UCSD-AML1 (cell line): ENCODE measurements at regions not wholly inside any gene's neighbourhood (a gene's known extent, or its start where the extent isn't known, plus 50 kb on each side); places are given as distances from the start of the nearest gene placed in this dataset.
"Not testable (repeated sequence)": the region's sequence is repeated elsewhere in the genome, so short reads cannot be mapped to it uniquely, and the experiment has no call there.

Experiments
- DNase-seq: peaks from one replicate; lab custom pipeline; 2025; ENCODE audit not compliant: unreplicated experiment; lab: John Stamatoyannopoulos, UW

DNA sequence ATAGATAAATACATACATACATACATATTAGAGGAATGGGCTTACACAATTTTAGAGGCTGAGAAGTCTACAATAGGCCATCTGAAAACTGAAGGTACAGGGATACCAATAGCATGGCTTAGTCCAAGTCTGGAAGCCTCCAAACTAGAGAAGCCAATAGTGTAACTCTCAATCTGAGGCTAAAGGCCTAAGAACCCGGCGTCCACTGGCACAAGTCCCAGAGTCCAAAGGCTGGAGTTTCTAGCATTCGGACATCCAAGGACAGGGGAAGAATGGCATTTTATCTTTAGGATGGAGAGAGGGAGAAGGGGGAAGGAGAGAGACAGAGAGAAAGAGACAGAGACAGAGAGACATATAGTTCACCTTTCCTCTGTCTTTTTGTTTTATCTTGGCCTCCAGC, 63.7 kb upstream of the SYT4 start:
- DNase-seq, result no peak

DNA sequence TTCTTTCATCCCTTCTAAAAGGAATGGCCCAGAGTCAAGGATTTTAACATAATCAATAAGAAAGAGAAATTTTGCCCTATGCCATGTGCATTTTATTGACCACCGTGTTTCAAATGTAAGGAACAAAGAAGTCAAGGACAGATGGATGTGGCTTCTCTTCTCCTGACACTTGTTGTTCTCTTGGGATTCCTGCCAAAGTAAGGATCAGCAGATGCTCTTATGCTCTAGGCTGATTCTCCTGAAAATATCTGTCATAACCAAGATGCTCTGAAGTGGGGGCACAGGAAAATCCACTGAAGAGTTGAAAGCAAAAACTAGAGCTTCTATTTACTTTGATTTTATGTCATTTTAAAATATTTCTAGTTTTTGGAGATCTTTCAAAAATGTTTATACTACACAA, 72.9 kb upstream of the SYT4 start:
- DNase-seq, result no peak

DNA sequence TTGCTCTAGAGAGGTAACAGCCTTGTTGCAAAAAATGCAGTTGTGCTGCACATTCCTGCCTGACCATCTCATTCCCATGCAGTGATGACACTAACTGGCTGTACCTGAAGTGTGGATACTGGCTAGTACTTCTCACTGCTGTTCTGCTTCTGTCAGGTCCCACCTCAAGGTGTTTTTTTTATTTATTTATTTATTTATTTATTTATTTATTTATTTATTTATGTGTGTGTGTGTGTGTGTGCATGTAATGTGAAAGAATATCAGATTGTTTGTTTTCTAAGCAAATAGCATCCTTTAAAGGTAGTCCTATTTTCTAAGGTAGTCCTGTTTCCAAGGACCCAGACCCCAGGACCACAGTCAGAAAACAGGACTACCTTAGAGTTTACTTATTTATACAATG, 87.2 kb upstream of the SYT4 start:
- DNase-seq, result no peak

DNA sequence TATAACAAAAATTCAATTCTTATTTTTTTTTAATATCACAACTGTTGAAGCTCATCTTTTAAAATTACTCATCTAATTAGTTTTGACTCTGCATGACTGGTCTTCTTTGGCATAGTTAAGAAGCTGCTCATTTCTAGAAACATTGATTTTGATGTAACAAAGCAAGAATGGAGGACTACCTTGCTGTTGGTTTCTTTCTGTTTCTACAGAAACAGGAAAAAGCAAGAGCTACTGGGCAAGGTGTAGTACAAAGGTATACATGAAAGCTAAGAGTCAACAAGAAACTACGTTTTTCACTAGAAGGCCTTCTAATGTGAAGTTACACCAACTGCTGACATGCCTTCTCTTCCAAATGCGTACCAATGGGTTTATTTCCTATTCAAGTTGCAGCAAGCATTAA, 90.6 kb upstream of the SYT4 start:
- DNase-seq, result no peak

DNA sequence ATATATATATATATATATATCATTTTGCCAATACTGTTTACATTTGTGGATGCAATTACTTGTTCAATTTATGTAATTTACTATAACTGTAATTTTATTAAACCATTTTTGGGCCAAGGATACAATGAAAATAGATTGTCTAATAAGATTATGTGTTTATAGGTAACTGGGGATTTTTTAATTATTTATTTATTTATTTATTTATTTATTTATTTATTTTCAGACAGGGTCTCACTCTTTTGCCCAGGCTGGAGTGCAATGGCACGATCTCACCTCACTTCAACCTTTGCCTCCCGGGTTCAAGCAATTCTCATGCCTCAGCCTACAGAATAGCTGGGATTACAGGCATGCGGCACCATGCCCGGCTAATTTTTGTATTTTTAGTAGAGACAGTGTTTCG, 92.0 kb upstream of the SYT4 start:
- not testable (repeated sequence) for DNase-seq

GRCh38 chr18:43372773-43373172, 95.5 kb upstream of the SYT4 start:
- DNase-seq, result no peak

DNA sequence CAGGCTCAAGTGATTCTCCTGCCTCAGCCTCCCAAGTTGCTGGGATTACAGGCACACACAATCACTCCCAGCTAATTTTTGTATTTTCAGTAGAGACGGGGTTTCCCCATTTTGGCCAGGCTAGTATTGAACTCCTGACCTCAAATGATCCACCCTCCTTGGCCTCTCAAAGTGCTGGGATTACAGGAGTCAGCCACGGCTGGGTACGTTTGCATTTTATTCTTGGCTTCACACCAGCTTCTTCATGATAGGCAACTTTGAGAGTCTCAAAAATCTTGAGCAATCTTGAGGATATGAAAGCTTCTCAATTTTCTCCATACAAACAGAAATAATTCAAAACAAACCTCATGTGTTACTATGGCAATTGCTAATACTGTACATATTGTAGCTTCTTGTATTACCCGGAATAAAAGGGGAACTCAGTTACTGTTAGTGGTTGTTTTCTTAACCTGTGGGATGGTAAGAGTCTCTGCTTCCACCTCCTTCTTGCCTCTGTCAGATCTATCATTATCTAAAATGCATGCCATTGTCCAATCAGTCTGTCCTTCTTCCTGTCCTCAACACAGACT, 102.9 kb upstream of the SYT4 start:
- no peak for DNase-seq

DNA sequence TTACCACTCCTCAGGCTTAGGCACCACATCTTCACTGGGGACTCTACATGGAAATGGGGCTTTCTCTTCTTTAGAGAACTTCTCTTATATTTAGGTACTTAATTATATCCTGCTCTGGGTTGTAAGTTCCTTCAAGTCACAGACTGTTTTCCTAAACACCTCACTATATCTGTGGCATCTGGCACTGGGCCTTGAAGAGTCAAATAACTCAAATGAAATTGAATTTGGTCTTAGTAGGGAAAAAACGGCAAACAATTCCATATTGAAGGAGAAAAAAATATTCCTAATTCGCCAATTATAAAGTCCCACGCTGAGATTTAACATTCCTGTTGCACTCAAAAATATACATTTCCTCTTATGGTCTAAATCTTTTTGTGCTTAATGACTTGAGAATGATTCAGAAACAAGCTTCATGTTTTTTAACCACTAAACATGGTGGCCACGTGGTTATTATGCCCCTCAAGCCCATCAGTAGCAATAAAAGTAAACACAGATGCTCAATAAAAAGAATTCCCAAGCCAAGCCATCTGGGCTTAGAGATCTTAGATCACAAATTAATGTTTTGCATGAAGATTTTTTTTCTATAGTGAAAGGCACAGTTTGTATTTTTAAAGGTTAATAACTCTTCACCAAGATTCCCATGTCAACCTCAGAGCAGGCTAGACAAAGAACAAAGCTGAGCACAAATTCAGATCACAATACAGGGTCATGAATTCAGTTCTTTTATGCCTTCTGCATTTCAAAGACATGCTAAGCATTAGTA, 105.5 kb upstream of the SYT4 start:
- no peak for DNase-seq

DNA sequence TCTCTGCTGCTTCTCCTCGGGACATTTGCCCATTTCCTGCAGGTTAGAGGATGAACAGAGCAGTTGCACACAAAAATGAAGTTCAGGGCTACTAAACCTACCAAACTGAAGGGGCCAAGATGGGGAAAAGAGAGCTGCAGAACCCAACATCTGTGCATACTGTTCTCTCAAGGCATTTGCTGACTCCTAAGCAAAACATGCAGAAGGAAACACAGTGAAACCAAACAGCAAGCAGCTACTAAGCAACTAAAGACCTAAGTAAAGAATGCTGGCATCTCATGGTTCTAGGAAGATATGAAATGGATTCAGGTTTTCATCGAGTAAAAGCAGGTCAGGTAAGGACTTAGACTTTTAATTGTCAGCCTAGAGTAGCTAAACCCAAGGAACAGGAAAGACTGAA, 111.9 kb upstream of the SYT4 start:
- no peak for DNase-seq

DNA sequence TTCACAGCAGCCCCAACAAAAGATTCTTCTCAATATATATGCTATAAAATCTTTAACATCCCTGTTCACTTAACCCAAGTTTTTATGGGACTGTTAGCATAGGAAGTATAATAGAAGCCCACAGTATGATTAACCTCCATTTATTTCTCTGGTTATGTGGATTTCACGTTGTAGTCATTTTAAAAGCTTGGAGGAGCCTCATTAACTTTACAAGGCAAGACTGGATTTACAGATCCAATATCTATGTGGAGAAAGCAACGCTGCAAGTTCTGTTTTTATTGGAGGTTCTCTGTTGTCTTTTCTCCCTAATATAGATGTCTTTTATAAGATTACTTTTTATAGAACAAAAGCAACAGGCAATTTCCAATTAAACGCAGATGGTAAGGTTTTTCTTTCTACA, 114.9 kb upstream of the SYT4 start:
- DNase-seq, result no peak

DNA sequence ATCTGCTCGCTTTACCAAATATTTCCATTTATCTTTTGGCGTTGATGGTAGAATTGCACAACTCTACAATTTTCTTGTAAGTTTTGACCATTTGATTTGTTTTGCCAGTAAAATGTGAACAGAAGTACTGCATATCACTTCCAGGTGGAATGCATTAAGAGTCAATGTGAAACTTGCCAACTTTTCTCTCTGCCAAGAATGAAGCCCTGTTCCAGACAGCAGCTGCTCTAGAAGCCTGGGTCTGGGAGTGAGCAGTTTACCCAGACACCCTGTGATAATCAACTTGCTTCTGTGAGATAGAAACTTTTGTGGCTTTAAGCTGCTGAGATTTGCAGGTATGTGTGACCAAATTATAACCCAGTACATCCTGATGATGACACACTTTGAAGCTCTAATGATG, 115.9 kb upstream of the SYT4 start:
- no peak for DNase-seq

- no peak for DNase-seq
Observed at GRCh38 chr18:43396266-43396665, 119.0 kb upstream of the SYT4 start.

GRCh38 chr18:43398601-43399000, 121.3 kb upstream of the SYT4 start:
- DNase-seq, result no peak

DNA sequence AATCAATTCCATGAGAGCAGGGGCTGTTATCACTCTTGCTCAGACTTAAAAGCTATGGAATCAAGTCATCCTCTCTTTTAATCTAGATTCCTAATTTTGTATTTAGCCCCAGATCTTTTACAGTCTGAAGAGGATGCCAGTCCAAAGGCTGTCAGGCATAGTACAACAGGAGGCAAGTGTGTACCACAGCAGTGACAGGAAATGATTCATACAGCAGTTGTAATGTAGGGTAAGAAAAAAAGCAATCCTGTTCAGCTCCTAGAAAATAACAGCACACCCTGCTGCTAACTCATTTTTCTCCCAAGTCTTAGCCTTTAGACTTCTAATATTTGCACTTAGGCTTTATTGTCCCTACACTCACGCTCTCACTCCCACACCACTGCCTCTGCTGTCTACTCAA, 127.8 kb upstream of the SYT4 start:
- no peak for DNase-seq

- no peak for DNase-seq
Observed at GRCh38 chr18:43414006-43414405, 136.7 kb upstream of the SYT4 start.

GRCh38 chr18:43420091-43420490, 142.8 kb upstream of the SYT4 start:
- no peak for DNase-seq

GRCh38 chr18:43420950-43421349, 143.7 kb upstream of the SYT4 start:
- no peak for DNase-seq

GRCh38 chr18:43422518-43422917, 145.2 kb upstream of the SYT4 start:
- no peak for DNase-seq

- DNase-seq, result no peak
Observed at GRCh38 chr18:43435851-43436250, 158.6 kb upstream of the SYT4 start.

GRCh38 chr18:43442131-43442530, 164.8 kb upstream of the SYT4 start:
- DNase-seq, result no peak

DNA sequence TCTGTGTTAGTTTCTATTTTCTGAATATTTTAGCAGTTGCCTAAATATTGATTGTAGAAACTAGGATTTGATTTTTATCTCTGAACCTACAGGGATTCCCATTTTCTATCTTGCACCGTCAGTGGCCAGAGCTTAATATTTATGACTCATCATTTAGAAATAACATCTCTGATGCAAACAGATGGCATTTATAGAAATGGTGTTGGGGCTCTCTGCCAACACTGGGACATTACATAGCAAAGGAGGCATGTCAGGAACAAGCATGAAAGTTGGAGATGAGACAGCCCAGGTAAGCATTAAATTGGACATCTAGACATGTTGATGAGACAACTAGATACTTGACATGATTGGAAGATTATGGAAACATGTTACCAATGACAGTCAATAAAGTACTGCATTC, 165.3 kb upstream of the SYT4 start:
- DNase-seq, result no peak

GRCh38 chr18:43465483-43465882, 188.2 kb upstream of the SYT4 start:
- no peak for DNase-seq

DNA sequence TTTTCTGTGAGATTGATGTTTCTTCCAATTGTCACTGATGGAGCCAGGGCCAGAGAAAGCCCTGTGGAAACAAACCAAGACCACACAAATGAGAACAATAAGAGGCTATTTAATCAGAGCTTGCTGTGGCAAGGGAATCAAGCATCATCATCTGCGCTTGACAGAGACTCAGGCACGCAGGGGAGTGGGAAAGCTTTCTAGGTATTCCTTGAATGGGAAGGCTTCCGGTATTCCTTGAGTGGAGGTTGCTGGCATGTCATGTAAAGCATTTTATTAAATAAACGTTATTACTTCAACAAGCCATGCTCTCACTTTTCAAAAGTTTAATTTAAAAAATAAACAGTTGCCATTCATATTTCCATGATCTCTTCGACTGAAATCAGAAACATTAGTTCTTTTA, 194.6 kb upstream of the SYT4 start:
- DNase-seq, result no peak
